IMR-90 (cell line): ENCODE measurements at regions not wholly inside any gene's neighbourhood (a gene's known extent, or its start where the extent isn't known, plus 50 kb on each side); places are given as distances from the start of the nearest gene placed in this dataset.

Source experiments
- BHLHE40 ChIP-seq: fragments of 150-350 bp; IDR thresholded peaks from 2 replicates; pipeline ENCODE4 v1.6.1; 2016; ENCODE audit warnings: mild to moderate bottlenecking, low read depth, low read length
- CEBPB ChIP-seq: IDR thresholded peaks from 2 replicates; pipeline ENCODE4 v1.6.1; 2012; ENCODE audit warnings: low read depth, low read length, improper control_type of control experiment
- FOS ChIP-seq: fragments of 150-350 bp; IDR thresholded peaks from 2 replicates; pipeline ENCODE4 v1.6.1; 2016; ENCODE audit warnings: low read depth, low read length
- MAFK ChIP-seq: IDR thresholded peaks from 2 replicates; pipeline ENCODE4 v1.6.1; 2012; ENCODE audit warnings: low read depth, low read length, improper control_type of control experiment
- MAZ ChIP-seq: IDR thresholded peaks from 2 replicates; pipeline ENCODE4 v1.6.1; 2012; ENCODE audit warnings: low read depth, mild to moderate bottlenecking, low read length, improper control_type of control experiment, moderate library complexity, borderline replicate concordance
- MXI1 ChIP-seq: IDR thresholded peaks from 2 replicates; pipeline ENCODE4 v1.6.1; 2012; ENCODE audit warnings: low read depth, mild to moderate bottlenecking, low read length, moderate library complexity, borderline replicate concordance
- NFE2L2 ChIP-seq: fragments of 150-350 bp; IDR thresholded peaks from 2 replicates; pipeline ENCODE4 v1.6.1; 2016; ENCODE audit warnings: low read depth, mild to moderate bottlenecking, low read length
- POLR2A ChIP-seq: IDR thresholded peaks from 2 replicates; pipeline ENCODE4 v1.6.1; 2012; ENCODE audit warnings: mild to moderate bottlenecking, low read depth, low read length
- RFX5 ChIP-seq: IDR thresholded peaks from 2 replicates; pipeline ENCODE4 v1.8.0; 2012; ENCODE audit warnings: low read depth, mild to moderate bottlenecking, low read length, moderate library complexity
- TF ChIP-seq, protein P1 (sequence below): conservative IDR thresholded peaks from 2 replicates; pipeline ENCODE4 v1.5.1; 2012; ENCODE audit warnings: mild to moderate bottlenecking, low read depth, low read length, improper control_type of control experiment
- TF ChIP-seq, protein P2 (sequence below): fragments of 150-350 bp; IDR thresholded peaks from 2 replicates; pipeline ENCODE4 v1.6.1; 2017; ENCODE audit warnings: mild to moderate bottlenecking, antibody characterized with exemption, low read length, low read depth

DNA sequence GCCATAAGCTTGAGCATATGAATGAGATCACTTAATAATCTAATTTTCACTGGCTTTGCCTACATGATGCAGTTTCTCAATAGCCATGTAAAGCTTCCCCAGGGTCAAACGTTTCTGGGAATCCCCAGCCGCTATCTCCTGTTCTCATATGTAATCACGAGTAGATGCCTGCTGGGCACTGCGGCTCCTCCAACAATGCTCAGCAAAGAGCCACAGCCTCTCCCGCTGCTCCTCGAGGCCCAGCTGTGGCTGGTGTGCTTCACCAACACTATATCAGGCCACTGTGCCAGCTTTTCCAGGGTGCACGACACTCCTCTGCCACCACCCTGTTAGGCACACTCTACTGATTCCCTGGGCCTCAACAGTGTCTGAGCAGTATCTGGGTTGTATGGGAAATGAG lies 78.3 kb upstream of the RASGEF1B start:
- TF ChIP-seq, protein P1, sequence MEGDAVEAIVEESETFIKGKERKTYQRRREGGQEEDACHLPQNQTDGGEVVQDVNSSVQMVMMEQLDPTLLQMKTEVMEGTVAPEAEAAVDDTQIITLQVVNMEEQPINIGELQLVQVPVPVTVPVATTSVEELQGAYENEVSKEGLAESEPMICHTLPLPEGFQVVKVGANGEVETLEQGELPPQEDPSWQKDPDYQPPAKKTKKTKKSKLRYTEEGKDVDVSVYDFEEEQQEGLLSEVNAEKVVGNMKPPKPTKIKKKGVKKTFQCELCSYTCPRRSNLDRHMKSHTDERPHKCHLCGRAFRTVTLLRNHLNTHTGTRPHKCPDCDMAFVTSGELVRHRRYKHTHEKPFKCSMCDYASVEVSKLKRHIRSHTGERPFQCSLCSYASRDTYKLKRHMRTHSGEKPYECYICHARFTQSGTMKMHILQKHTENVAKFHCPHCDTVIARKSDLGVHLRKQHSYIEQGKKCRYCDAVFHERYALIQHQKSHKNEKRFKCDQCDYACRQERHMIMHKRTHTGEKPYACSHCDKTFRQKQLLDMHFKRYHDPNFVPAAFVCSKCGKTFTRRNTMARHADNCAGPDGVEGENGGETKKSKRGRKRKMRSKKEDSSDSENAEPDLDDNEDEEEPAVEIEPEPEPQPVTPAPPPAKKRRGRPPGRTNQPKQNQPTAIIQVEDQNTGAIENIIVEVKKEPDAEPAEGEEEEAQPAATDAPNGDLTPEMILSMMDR: no peak
- TF ChIP-seq MXI1 (no peak), POLR2A (no peak), MAFK (no peak), NFE2L2 (no peak), BHLHE40 (no peak), CEBPB (no peak), RFX5 (no peak), FOS (no peak), MAZ (no peak)
- TF ChIP-seq, protein P2, sequence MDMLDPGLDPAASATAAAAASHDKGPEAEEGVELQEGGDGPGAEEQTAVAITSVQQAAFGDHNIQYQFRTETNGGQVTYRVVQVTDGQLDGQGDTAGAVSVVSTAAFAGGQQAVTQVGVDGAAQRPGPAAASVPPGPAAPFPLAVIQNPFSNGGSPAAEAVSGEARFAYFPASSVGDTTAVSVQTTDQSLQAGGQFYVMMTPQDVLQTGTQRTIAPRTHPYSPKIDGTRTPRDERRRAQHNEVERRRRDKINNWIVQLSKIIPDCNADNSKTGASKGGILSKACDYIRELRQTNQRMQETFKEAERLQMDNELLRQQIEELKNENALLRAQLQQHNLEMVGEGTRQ: no peak
